Hepatocyte (in vitro differentiated cells): ENCODE measurements at regions not wholly inside any gene's neighbourhood (a gene's known extent, or its start where the extent isn't known, plus 50 kb on each side); places are given as distances from the start of the nearest gene placed in this dataset.

Source experiments
- EZH2 ChIP-seq: fragments of 200-600 bp; sonication (generic); IDR thresholded peaks from 2 replicates; pipeline ENCODE4 v1.6.1; 2016; ENCODE audit warnings: antibody characterized with exemption, mild to moderate bottlenecking, borderline replicate concordance
- EZH2phosphoT487 ChIP-seq: fragments of 200-600 bp; sonication (generic); IDR thresholded peaks from one replicate; pipeline ENCODE4 v1.6.1; 2018; ENCODE audit warnings: antibody characterized with exemption, mild to moderate bottlenecking, low read depth, moderate library complexity; ENCODE audit not compliant: unreplicated experiment, severe bottlenecking
- TF ChIP-seq, protein P1 (sequence below): fragments of 200-600 bp; sonication (generic); IDR thresholded peaks from 2 replicates; pipeline ENCODE4 v1.5.1; 2016; ENCODE audit warnings: antibody characterized with exemption, mild to moderate bottlenecking; ENCODE audit not compliant: poor library complexity

GRCh38 chr10:28880683-28880950 lies 203.3 kb downstream of the BAMBI start:
- no peak for TF ChIP-seq EZH2
- TF ChIP-seq, protein P1, sequence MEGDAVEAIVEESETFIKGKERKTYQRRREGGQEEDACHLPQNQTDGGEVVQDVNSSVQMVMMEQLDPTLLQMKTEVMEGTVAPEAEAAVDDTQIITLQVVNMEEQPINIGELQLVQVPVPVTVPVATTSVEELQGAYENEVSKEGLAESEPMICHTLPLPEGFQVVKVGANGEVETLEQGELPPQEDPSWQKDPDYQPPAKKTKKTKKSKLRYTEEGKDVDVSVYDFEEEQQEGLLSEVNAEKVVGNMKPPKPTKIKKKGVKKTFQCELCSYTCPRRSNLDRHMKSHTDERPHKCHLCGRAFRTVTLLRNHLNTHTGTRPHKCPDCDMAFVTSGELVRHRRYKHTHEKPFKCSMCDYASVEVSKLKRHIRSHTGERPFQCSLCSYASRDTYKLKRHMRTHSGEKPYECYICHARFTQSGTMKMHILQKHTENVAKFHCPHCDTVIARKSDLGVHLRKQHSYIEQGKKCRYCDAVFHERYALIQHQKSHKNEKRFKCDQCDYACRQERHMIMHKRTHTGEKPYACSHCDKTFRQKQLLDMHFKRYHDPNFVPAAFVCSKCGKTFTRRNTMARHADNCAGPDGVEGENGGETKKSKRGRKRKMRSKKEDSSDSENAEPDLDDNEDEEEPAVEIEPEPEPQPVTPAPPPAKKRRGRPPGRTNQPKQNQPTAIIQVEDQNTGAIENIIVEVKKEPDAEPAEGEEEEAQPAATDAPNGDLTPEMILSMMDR: no peak
- no peak for TF ChIP-seq EZH2phosphoT487
